Dedifferentiated amniotic fluid mesenchymal stem cell (primary cell): ENCODE measurements at regions not wholly inside any gene's neighbourhood (a gene's known extent, or its start where the extent isn't known, plus 50 kb on each side); places are given as distances from the start of the nearest gene placed in this dataset.
"Not testable (repeated sequence)": the region's sequence is repeated elsewhere in the genome, so short reads cannot be mapped to it uniquely, and the experiment has no call there.

Source experiments
- DNase-seq: peaks from one replicate; pipeline ENCODE4 v3.0.0-alpha.2; 2016; ENCODE audit errors: extremely low spot score

DNA sequence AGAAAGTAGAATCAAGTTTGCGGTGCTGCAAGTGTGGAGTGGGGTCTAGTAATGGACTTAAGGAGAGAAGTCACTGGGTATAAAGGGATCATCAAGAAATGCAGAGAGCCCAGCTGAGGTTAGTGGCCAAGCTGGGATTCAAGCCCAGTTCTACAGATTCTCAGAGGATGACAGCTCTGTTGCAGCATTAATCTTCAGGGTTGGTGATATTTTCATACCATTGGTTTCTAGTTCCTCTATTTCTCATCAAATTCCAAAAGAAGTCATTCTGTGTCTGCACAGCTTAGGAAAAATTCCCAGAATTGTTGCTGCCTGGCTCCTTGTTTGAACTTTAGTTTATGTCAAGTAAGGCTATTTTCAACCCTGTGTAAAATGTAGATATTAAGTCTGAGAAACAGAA lies 169.5 kb upstream of the NTF3 start:
- no peak for DNase-seq

DNA sequence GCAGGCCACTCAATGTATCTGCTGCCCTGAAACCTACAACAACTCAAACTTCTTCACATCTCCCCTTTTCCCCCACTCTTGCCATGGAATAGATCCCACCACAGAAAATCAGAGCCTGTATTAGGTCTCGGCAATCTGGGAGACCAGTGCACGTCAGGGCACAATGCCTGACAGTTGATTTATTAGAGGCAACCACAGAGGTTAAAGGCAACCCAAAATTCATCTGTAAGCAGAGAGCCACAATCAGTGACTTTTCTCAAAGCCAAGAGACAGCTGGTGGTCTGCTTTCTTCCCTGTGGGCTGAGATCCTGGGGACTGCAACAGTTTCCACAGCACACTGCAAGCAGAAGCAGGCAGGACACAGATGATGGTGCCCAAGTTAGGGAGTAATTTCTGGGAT lies 169.0 kb upstream of the NTF3 start:
- no peak for DNase-seq

DNA sequence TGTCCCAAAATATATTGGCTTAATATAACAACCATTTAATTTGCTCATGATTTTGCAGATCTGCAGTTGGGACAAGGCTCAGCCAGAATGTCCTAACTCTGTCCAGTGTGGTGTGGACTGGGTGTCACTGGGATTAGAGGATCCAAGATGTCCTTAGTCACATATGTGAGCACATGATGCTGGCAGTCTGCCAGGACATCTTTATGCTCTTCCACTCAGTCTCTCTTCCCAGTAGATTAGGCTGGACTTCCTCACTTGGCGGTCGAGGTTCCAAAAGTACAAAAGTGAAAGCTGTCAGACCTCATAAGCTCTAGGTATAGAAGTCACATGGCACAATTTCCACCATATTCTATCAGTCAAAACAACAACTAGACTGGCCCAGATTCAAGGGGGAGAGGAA lies 167.9 kb upstream of the NTF3 start:
- DNase-seq: no peak

DNA sequence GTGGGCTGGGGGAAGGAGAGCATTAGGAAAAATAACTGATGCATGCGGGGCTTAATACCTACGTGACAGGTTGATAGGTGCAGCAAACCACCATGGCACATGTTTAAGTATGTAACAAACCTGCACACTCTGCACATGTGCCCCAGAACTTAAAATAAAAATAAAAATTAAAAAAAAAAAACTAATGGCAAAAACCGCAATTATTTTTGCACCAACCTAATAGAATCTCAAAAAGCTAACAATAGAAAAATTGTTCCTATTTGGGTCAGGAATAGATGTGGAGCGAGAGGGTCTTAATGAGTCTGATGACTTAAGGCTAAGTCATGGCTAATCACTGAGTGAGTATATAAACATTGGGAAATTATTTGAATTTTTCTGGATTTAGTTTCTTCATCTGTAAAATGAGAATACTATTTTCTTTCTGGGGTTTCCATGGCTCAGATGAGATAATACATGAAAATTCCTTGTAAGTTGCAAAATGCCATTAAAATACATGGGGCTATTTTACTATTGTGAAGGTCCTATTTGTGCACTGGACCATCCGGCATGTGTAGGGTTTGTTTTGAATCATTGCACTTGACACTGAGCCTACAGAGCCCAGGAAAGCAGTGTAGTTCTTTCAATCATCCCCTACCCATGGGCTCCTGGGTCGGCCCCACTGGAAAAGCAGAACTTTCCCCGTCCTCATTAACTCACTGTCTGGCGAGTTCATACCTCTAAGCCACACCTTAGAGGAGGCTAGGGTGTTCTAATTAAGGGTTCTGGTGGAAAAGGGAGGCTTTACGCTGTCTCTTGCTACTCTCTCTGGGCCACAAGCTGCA lies 164.1 kb upstream of the NTF3 start:
- no peak for DNase-seq

DNA sequence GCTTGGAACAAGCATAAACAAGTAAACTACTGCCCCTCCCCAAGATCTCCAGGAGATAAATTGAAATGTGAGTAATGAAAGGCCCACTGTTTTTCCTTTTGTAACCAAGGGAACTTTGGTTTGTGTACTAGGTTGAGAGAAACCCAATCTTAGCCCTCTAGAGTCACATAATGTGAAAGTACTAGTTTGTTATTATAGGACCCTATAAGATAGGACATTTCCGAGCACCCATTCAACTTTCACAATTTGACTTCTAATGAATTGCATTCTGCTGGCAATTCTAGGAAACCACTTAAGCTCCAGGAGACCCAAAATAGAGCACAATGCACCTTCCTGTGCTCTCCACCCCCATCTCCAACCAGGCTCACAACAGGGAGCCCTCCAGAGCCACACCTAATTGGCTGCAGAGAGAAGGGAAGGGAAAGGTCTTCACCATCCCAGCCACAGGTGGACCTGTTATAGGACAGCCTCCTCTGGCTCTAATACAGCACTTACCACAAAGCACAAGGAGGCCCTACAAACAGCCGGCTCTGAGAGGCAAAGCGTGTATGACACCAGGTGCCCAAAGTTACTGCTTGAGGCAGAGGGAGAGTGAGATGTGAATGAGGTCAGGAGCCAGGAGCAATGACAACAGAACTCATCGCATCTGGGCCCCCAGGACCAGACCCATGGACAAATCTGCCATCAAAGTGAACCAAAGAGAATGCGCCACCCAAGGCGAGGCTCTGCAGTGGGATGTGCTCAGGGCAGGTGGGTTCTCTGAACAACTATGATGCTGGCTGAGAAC lies 163.3 kb upstream of the NTF3 start:
- DNase-seq: no peak

DNA sequence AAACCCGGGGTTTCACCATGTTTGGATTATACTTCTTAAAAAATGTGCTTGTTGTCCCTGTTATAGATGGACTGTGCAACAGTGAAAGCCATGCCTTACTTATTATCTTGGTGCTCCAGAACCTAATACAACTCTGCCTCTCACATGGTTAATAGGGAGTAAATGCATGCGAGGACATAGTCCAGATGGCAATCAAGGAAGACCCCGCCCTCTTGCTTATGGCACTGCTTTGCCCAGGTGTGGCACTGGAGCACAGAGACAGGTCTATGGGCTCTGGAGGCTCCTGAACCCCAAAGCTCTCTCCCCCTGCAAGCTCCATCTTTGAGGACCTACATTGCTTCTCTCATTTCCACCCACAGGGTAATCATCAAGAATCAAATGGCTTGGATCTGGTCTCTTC lies 162.1 kb upstream of the NTF3 start:
- DNase-seq: no peak

DNA sequence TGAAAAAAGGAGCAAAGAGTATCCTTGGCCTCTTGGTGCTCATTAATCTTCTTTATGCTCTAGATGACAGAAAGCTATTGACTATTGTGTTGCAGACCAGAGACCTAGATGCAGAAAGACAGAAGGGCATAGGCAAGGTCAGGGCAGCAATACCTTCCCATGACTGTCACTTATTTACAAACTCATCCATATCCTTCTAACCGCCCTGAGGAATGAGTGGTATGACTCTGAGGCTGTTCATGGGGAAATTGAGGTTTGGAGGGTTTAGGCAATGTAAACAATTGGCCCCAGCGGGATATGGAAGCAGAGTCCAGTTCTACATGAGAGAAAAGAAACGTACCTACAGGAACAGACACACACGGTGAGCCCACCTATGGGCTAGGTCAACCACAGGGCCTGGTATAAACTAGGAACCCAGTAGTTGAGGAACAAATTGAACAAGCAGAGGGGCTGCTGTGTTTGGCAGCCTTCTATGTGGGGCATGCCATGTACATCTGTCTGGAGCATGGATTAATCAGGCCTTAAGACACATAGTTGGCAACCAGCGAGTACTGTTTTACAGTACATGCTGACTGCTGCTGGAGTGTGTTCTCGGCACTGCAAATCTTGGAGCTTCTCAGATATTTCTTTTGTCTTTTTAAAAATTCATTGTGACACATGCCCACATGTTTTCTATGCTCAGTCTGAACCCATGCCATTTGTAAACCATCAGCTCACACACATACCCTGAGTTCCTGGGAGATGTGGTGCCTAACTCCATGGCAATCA lies 159.7 kb upstream of the NTF3 start:
- no peak for DNase-seq

DNA sequence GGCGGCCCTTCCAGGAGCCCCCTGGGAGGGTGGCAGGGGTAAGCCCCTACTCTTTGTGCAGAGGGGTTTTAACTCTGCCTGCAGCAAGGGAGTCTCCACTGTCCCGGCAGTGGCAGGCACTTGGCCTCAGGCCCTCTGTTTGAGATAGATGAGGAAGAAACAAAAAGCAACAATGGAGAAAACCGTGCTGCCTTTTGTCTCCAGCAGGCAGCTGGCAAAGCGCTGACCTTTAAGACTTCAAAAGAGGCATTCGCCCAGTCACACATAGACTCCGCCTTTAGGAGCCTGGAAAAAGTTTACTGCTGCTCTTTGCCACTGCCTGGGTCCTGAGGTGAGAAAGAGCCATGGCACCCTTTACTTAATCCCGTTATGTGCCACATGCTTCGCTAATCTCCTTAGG lies 158.2 kb upstream of the NTF3 start:
- DNase-seq: no peak

DNA sequence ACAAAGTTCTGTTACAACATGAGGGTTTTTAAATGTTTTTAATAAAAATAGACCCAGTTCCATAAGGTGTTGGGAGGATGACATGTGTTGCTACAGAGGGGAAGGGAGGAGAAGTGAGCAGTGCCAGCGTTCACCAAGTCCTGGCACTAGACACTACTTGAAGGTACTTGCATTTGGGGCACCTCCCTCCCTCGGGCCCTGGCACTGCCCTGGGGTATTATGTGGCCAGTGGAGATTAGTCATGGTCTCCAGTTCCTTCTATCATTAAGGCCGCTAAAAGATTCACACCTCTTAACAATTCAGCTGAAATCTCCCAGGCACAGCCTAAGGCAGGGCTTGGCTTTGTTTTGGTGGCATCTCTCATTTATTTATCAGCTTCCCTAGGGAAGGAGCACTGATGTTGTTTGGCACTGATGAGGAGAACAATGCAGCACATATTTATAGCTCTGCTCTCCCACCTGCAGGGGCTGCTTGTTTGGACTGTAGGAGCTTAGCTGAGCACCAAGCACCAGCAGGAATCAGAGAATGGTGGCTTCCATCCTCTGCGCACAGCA lies 155.5 kb upstream of the NTF3 start:
- no peak for DNase-seq

DNA sequence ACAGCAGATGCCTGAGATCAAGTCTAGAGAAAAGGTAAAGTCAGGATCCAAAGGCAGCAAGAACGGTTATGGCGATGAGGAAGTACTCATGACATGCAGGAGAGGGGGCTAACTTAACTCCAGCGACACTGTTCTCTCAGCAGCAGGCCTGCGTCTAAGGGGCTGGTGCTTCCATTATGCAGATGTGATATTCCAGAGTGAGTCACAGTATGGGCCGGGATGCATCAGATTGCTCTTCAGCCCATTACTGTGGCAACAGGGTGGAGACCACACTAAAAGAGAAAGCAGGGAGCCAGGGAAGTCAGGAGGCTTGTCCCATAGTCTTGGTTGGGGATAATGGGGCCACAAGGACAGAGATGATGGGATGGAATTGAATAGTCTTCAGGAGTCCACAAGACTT lies 151.8 kb upstream of the NTF3 start:
- DNase-seq: no peak

DNA sequence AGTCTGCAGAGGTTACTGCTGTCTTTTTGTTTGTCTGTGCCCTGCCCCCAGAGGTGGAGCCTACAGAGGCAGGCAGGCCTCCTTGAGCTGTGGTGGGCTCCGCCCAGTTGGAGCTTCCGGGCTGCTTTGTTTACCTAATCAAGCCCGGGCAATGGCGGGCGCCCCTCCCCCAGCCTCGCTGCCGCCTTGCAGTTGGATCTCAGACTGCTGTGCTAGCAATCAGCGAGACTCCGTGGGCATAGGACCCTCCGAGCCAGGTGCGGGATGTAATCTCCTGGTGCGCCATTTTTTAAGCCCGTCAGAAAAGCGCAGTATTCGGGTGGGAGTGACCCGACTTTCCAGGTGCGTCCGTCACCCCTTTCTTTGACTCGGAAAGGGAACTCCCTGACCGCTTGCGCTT lies 141.5 kb upstream of the NTF3 start:
- DNase-seq: not testable (repeated sequence)

DNA sequence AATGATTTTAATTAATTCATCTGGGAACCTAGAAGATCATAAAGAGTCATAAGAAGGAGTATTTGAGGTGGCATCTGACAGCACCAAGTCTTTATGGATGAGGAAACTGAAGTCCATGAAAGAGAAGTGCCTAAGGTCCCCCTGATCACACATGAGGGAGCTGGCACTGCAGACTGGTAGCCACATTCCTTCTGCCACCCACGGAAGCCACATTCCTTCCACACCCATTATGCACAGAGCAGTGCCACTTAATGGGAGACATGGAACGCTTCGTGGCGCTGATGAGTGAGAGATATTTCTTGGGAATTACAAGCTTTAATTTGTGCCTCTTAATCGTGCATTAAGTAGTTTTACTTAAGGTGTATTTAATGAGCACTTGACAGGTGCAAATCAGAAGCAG lies 139.3 kb upstream of the NTF3 start:
- DNase-seq: no peak

DNA sequence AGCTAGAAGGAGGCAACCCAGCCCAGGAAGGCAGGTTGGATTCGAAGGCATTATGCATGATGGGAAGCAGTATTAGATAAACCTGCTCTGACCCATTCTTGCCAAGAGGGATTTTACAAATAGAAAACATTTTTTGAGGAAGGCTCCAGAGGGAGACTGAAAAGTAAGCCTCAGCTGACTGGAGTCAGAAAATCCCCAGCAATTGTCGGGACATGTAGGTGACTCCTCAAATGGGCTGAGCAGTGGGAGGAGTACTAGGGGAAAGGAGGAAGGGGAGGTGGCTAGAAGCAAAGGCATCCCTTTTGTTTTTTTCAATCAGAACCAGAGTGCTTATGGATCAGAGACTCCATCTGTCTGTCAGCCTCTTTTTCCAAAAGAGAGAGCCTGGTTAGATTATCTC lies 138.1 kb upstream of the NTF3 start:
- DNase-seq: no peak

DNA sequence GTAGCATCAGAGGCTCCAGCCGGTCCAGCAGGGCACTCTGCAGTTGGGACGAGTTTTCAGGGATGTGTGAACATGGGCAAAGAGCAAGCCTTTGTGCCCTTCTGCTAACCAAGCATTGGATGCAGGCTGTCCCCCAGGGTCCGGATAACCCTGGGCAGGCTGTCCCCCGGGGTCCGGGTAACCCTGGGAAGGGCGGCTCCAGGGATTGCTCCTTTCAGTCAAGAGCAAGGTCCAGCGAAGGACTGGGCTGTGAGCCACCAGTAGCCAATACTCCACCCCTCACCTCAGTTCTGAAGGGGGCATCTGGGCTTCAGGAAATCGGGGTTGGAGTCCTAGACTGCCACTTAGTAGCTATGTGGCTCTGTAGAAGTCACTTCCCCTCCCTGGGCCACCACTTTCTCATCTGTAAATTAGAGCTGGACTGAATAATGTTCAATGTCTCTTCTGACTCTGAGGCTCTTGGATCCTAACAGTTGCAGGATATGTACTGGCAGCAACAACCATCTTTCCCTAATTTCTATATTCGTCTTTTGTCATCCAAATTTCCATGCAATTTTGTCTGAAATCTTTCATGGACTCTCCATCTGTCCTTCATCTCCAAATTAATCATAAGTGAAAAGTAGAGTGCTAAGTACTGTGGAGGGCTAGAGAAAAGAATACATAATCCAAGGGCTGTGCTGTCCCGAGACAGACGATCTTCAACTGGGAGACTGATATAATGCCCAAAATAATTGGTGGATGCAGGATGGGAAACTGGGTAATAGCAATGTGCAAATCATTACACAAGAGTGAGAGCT lies 137.4 kb upstream of the NTF3 start:
- no peak for DNase-seq

DNA sequence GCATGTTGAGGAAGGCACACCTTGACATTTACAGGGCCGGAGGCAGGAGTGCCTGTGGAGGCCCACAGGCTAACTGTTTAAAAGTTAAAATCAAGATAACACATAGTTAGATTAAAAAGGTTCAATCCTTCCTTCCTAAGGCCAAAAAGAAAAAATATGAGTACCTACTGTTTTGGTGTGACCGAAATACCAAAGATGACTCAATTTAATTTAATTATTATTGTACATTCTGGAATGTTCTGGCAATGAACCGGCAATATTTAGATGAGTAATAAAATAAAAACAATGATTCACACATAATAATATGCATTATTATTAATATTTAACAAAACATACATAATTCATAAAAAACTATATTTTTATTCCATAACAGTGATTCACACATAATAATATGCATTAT lies 136.8 kb upstream of the NTF3 start:
- no peak for DNase-seq

DNA sequence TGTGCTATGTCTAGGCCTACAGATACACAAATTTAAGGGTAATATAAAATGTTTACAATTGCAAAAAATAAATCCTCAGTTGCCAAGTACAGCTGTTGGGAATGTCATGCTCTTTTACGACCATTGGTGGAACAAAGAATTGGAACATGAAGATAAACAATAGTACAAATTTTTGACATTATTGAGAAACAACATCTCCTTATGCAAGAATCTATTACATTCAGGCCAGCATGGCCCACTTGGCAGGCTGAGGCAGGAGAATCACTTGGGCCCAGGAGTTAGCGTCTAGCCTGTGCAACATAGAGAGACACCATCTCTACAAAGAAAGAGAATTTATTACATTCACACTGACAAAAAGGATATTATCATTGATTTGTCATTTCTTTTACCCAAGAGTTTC lies 135.9 kb upstream of the NTF3 start:
- no peak for DNase-seq

DNA sequence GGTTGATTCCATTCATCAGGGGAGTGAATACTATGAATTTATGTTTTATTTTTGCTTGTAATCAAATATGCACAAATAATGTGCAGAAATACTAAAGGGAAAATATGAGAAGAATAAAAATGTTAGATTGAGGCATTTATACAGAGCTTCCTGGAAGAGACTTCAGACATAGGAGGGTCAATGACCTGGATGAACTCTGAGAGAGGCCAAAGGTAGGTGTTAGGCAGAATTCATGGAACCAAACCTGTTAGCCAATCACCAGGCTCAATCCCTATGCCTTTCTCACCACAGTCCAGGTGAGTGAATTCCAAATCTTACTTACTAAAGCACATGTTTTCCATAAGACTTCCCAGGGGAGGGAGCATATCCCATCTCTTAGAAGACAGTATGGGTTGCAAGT lies 130.4 kb upstream of the NTF3 start:
- no peak for DNase-seq

DNA sequence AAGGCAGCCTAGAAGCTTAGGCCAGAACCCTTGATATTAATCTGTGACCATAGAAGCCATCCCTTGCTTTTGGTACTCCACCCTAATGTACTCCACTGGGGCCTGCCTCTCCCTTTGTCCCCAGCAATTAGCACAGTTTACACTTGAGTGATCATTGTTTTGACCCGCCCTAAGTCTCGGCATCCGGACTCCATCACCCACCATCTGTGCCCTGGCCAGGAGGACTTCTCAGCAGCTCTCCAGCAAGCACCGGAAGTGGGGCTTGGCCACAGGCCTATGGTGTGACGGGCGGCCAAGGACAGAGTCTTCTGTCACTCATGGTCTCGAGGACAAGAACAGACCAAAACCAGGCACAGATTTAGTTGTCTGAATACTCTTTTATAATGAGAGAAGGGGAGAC lies 126.5 kb upstream of the NTF3 start:
- no peak for DNase-seq

DNA sequence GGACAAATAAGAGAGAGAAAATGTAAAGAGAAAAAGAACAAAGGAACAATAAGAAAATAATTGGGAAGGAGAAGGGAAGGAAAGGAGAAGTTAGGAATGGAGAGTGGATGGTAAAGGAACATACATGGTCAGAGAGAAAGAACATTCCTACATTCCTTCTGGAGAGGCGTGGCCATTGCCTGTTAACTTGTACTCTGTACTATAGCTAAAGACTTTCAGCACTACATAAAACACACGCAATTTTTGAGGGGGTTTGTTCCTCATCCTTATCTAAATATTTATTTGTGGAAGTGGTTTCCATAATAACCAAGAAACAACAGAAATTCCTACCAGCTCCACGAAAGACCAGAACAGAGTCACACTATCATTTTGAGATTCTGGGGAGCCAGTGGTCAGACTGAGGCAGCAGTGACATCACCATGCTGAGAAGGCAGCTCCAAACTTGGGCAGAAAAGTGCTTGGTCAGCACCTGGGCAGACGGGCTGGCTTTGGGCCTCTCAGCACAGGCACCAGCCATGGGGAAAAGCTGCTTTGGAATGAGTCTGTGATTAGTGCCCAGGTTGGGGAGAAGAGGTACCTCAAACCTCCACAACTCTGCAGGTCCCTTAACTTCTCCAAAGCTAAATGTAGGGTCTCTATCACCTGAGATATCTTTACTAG lies 125.9 kb upstream of the NTF3 start:
- no peak for DNase-seq

DNA sequence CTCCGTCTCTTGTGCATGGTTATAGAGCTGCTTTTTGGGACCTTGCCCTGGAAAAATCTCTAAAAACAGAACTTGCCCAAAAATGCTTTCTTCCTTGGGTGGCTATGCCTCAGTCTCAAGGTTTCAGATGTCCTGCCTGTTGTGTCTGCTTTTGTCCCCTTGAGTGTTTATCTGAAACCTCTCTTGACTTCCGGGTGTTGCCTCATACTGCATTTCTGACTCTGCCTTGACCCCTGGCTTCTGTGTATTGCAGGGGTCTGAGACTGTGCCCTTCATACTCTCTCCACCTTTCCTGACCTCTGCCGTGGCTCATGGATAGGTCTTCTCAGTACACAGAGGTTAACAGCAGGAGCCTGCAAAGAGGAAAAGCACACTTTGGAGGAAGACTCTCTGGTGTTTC lies 124.8 kb upstream of the NTF3 start:
- no peak for DNase-seq

DNA sequence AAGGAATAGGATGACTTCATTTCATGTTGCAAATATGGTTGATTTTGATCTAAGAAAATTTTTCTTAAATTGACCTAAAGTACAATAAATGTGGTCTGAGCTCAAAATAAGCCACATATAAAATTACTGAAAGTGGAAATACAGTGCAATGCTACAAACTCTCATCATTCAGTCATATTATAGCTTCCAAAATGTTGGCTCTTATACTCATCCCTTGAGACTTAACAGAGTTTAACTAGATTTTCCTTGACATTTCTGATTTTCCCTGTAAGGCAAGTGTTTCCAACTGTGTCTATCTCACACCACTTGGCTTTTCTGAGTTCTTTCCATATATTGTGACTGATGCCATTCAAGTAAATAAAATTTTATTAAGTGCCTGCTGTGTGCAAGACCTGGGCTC lies 123.7 kb upstream of the NTF3 start:
- DNase-seq: no peak
